ENCODE measurements at regions not wholly inside any gene's neighbourhood (a gene's known extent, or its start where the extent isn't known, plus 50 kb on each side); places are given as distances from the start of the nearest gene placed in this dataset.

- Histone ChIP-seq H3K4me3 (no peak overlapping the region), H3K27ac (no peak overlapping the region), H3K9me3 (ENCODE audit: low read depth, low read length) (no peaks in the 10 kb centered on the region), H3K9ac (ENCODE audit: insufficient read length) (no peak overlapping the region), H3K36me3 (ENCODE audit: insufficient read depth, low read length) (no peaks in the 10 kb centered on the region)
- no peak for DNase-seq (ENCODE audit: low read depth, low spot score)
- no peak for TF ChIP-seq EZH2 (IDR thresholded peaks at IDR 0.05)
- TF ChIP-seq FOXP2 (optimal IDR thresholded peaks at IDR 0.05; ENCODE audit: control extremely low read depth, extremely low read length, insufficient read depth) = no peak
- TF ChIP-seq POLR2AphosphoS5 (IDR thresholded peaks at IDR 0.05; ENCODE audit: borderline replicate concordance, low read depth, low read length) = no peak
Measured at GRCh38 chr7:142334806-142335205, 76.9 kb upstream of the PRSS58 start.

- no peak for DNase-seq (ENCODE audit: low read depth, low spot score)
- no peak overlapping the region for H3K4me3 ChIP-seq
- TF ChIP-seq POLR2AphosphoS5 (IDR thresholded peaks at IDR 0.05; ENCODE audit: borderline replicate concordance, low read depth, low read length) = no peak
- no peak for TF ChIP-seq FOXP2 (optimal IDR thresholded peaks at IDR 0.05; ENCODE audit: control extremely low read depth, extremely low read length, insufficient read depth)
- TF ChIP-seq EZH2 (IDR thresholded peaks at IDR 0.05) = no peak
- no peaks in the 10 kb centered on the region for H3K9me3 ChIP-seq (ENCODE audit: low read depth, low read length)
- H3K9ac ChIP-seq (ENCODE audit: insufficient read length) = no peak overlapping the region
- no peak overlapping the region for H3K27ac ChIP-seq
- H3K36me3 ChIP-seq (ENCODE audit: insufficient read depth, low read length) = no peaks in the 10 kb centered on the region
Measured at GRCh38 chr7:142334236-142334635, 76.4 kb upstream of the PRSS58 start.

DNA sequence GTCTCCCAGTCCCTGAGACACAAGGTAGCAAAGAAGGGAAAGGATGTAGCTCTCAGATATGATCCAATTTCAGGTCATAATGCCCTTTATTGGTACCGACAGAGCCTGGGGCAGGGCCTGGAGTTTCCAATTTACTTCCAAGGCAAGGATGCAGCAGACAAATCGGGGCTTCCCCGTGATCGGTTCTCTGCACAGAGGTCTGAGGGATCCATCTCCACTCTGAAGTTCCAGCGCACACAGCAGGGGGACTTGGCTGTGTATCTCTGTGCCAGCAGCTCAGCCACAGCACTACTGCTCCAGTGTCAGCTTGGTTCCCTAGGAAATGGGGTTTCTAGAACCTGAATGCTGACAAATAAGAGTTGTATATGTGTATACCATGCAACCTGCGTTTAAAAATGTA lies 74.6 kb upstream of the PRSS58 start:
- H3K36me3 ChIP-seq (ENCODE audit: insufficient read depth, low read length) = no peaks in the 10 kb centered on the region
- no peak overlapping the region for H3K9ac ChIP-seq (ENCODE audit: insufficient read length)
- no peak overlapping the region for H3K27ac ChIP-seq
- no peak for TF ChIP-seq POLR2AphosphoS5 (IDR thresholded peaks at IDR 0.05; ENCODE audit: borderline replicate concordance, low read depth, low read length)
- no peak for TF ChIP-seq EZH2 (IDR thresholded peaks at IDR 0.05)
- no peak for TF ChIP-seq FOXP2 (optimal IDR thresholded peaks at IDR 0.05; ENCODE audit: control extremely low read depth, extremely low read length, insufficient read depth)
- no peak for DNase-seq (ENCODE audit: low read depth, low spot score)
- no peaks in the 10 kb centered on the region for H3K9me3 ChIP-seq (ENCODE audit: low read depth, low read length)
- no peak overlapping the region for H3K4me3 ChIP-seq

DNA sequence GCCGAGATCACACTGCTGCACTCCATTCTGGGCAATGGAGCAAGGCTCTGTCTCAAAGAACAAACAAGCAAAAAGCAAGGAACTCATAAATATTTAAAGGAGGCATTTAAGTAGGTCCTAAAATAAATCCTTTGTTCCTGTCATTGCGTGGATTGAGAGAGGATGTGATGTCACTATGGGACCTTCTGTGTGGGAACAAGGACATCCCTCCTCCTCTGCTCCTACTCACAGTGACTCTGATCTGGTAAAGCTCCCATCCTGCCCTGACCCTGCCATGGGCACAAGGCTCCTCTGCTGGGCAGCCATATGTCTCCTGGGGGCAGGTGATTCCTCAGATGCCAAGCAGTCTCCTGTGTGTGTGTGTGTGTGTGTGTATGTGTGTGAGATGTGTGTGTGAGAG lies 74.1 kb upstream of the PRSS58 start:
- Histone ChIP-seq H3K9ac (ENCODE audit: insufficient read length) (no peak overlapping the region), H3K9me3 (ENCODE audit: low read depth, low read length) (no peaks in the 10 kb centered on the region), H3K4me3 (no peak overlapping the region), H3K36me3 (ENCODE audit: insufficient read depth, low read length) (no peaks in the 10 kb centered on the region), H3K27ac (no peak overlapping the region)
- TF ChIP-seq POLR2AphosphoS5 (IDR thresholded peaks at IDR 0.05; ENCODE audit: borderline replicate concordance, low read depth, low read length) (no peak), EZH2 (IDR thresholded peaks at IDR 0.05) (no peak), FOXP2 (optimal IDR thresholded peaks at IDR 0.05; ENCODE audit: control extremely low read depth, extremely low read length, insufficient read depth) (no peak)
- DNase-seq (ENCODE audit: low read depth, low spot score) = no peak

DNA sequence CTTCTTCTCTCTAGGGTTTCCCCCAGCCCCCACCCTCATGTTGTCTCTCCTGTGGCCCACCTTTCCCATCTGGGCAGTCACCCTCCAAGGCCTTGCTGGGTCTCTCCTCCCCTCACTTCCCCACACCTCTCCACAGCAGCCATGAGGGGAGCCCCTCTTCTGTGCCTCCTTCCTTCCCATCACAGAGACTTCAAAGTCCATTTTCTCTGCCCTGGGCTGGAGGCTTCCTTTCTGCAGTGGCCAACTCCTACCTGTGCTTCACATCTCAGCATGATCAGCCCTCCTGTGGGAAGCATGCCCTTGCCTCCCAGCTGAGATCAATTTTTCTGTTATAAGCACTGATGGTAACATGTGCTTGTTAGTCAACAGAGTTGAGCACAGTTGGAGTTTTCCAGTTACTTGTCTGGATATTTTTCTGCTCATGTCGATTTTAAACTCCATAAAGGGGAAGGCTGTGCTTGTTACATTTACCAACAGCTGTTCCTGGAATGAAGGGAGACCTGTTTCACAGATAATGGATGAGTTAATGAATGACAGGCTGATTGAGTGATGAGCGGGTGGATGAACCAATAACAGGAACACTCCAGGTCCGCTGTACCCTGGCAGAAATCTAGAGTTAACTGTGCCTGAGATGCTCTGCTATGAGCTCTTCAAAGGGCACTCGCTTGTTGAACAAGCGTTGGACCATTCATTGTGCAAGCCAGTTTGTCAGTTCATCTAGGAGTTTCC lies 71.4 kb upstream of the PRSS58 start:
- TF ChIP-seq EZH2 (IDR thresholded peaks at IDR 0.05) = no peak
- no peak for DNase-seq (ENCODE audit: low read depth, low spot score)
- no peaks in the 10 kb centered on the region for H3K36me3 ChIP-seq (ENCODE audit: insufficient read depth, low read length)
- no peak overlapping the region for H3K9ac ChIP-seq (ENCODE audit: insufficient read length)
- H3K9me3 ChIP-seq (ENCODE audit: low read depth, low read length) = no peaks in the 10 kb centered on the region
- H3K27ac ChIP-seq = no peak overlapping the region
- no peak overlapping the region for H3K4me3 ChIP-seq

GRCh38 chr7:142328551-142328950 lies 70.7 kb upstream of the PRSS58 start:
- Histone ChIP-seq H3K9ac (ENCODE audit: insufficient read length) (no peak overlapping the region), H3K4me3 (no peak overlapping the region), H3K9me3 (ENCODE audit: low read depth, low read length) (no peaks in the 10 kb centered on the region), H3K27ac (no peak overlapping the region), H3K36me3 (ENCODE audit: insufficient read depth, low read length) (no peaks in the 10 kb centered on the region)
- DNase-seq (ENCODE audit: low read depth, low spot score) = no peak
- TF ChIP-seq FOXP2 (optimal IDR thresholded peaks at IDR 0.05; ENCODE audit: control extremely low read depth, extremely low read length, insufficient read depth) = no peak
- no peak for TF ChIP-seq POLR2AphosphoS5 (IDR thresholded peaks at IDR 0.05; ENCODE audit: borderline replicate concordance, low read depth, low read length)
- no peak for TF ChIP-seq EZH2 (IDR thresholded peaks at IDR 0.05)

- no peak for DNase-seq (ENCODE audit: low read depth, low spot score)
- Histone ChIP-seq H3K27ac (no peak overlapping the region), H3K9ac (ENCODE audit: insufficient read length) (no peak overlapping the region), H3K36me3 (ENCODE audit: insufficient read depth, low read length) (no peaks in the 10 kb centered on the region), H3K9me3 (ENCODE audit: low read depth, low read length) (no peaks in the 10 kb centered on the region), H3K4me3 (no peak overlapping the region)
- no peak for TF ChIP-seq POLR2AphosphoS5 (IDR thresholded peaks at IDR 0.05; ENCODE audit: borderline replicate concordance, low read depth, low read length)
- TF ChIP-seq FOXP2 (optimal IDR thresholded peaks at IDR 0.05; ENCODE audit: control extremely low read depth, extremely low read length, insufficient read depth) = no peak
- no peak for TF ChIP-seq EZH2 (IDR thresholded peaks at IDR 0.05)
Measured at GRCh38 chr7:142327628-142328405, 70.0 kb upstream of the PRSS58 start.

- no peak overlapping the region for H3K9ac ChIP-seq (ENCODE audit: insufficient read length)
- no peak overlapping the region for H3K27ac ChIP-seq
- TF ChIP-seq EZH2 (IDR thresholded peaks at IDR 0.05) (no peak), POLR2AphosphoS5 (IDR thresholded peaks at IDR 0.05; ENCODE audit: borderline replicate concordance, low read depth, low read length) (no peak), FOXP2 (optimal IDR thresholded peaks at IDR 0.05; ENCODE audit: control extremely low read depth, extremely low read length, insufficient read depth) (no peak)
- no peaks in the 10 kb centered on the region for H3K9me3 ChIP-seq (ENCODE audit: low read depth, low read length)
- H3K36me3 ChIP-seq (ENCODE audit: insufficient read depth, low read length) = no peaks in the 10 kb centered on the region
- no peak overlapping the region for H3K4me3 ChIP-seq
- DNase-seq (ENCODE audit: low read depth, low spot score) = no peak
Measured at GRCh38 chr7:142323706-142324105, 65.8 kb upstream of the PRSS58 start.

Measured in SK-N-MC (cell line).